HepG2 (cell line): ENCODE measurements at regions not wholly inside any gene's neighbourhood (a gene's known extent, or its start where the extent isn't known, plus 50 kb on each side); places are given as distances from the start of the nearest gene placed in this dataset.

Source experiments
- ATAC-seq: fragments of 200-7000 bp; cut with Tn5 transposase; 3 replicates; pipeline ENCODE4 v1.9.1; 2020; ENCODE audit warnings: mild to moderate bottlenecking, moderate library complexity
- BruUV-seq: library from RNA; stranded (reverse); fragments of 400-500 nt; replicated peaks from 2 replicates; lab custom pipeline; 2021; lab: Mats Ljungman, UMichigan
- CTCF ChIA-PET: fragments of 300-600 bp; formaldehyde crosslinking; extraction: SDS; loops from one replicate; lab custom pipeline; 2021; ENCODE audit warnings: low total read pairs, inconsistent platforms, low intra/inter-chr PET ratio; lab: Yijun Ruan, JAX
- POLR2A ChIA-PET: fragments of 350-600 bp; sonication (Branson Sonifier 250); formaldehyde crosslinking; loops from one replicate; lab custom pipeline; 2020; ENCODE audit warnings: antibody characterized with exemption, inconsistent platforms; lab: Yijun Ruan, JAX
- DNase-seq: peaks from one replicate; pipeline ENCODE4 v3.0.0-alpha.2; 2015; ENCODE audit warnings: low spot score
- FAIRE-seq: peaks from 3 replicates; lab custom pipeline; 2011; peaks lifted over from hg19 to GRCh38; lab: Jason Lieb, UNC
- H2AFZ ChIP-seq: one replicate; pipeline ENCODE4 v1.6.1; 2011; ENCODE audit warnings: low read length, inconsistent platforms
- H3K27ac ChIP-seq: fragments of 300-600 bp; 3 replicates; pipeline ENCODE4 v1.8.0; 2011; ENCODE audit warnings: mixed run types, mild to moderate bottlenecking, mixed read lengths, low read length, inconsistent platforms; ENCODE audit not compliant: insufficient read depth; ENCODE audit errors: extremely low read length
- H3K27me3 ChIP-seq, 2 experiments: fragments of 200-600 bp in 1 of 2; 2 replicates in 1 of 2; 3 replicates in 1 of 2; pipeline versions ENCODE4 v1.6.0 to v1.8.0; 2011; ENCODE audit warnings: low read length in 2 of 2, mild to moderate bottlenecking in 2 of 2, moderate library complexity in 2 of 2, inconsistent platforms in 1 of 2; ENCODE audit not compliant: insufficient read depth in 2 of 2, control insufficient read depth in 1 of 2
- H3K36me3 ChIP-seq, 2 experiments: fragments of 200-600 bp in 1 of 2; replicated peaks in 1 of 2; 2 replicates in 1 of 2; 3 replicates in 1 of 2; pipeline versions ENCODE4 v1.5.1 to v1.8.0; 2011; ENCODE audit warnings: low read length in 2 of 2, inconsistent platforms in 1 of 2; ENCODE audit not compliant: insufficient read depth in 2 of 2, control insufficient read depth in 1 of 2
- H3K4me1 ChIP-seq: 2 replicates; pipeline ENCODE4 v1.5.1; 2012; ENCODE audit warnings: low read length, inconsistent platforms; ENCODE audit not compliant: insufficient read depth
- H3K4me2 ChIP-seq: 2 replicates; pipeline ENCODE4 v1.6.0; 2011; ENCODE audit warnings: low read depth, low read length, inconsistent platforms
- H3K4me3 ChIP-seq, 3 experiments: fragments of 200-600 bp in 1 of 3; sonication (generic), shearing (Covaris generic) in 1 of 3; replicated peaks in 1 of 3; 2 replicates each; pipeline ENCODE4 v1.5.1; 2011 to 2016; ENCODE audit warnings: low read length in 3 of 3, inconsistent platforms in 2 of 3, low read depth in 2 of 3, mild to moderate bottlenecking in 2 of 3, control low read depth in 1 of 3, mixed read lengths in 1 of 3; ENCODE audit not compliant: insufficient read depth in 1 of 3
- H3K79me2 ChIP-seq: one replicate; pipeline ENCODE4 v1.6.1; 2011; ENCODE audit warnings: low read length, inconsistent platforms; ENCODE audit not compliant: insufficient read depth
- H3K9ac ChIP-seq: 2 replicates; pipeline ENCODE4 v1.6.0; 2011; ENCODE audit warnings: mild to moderate bottlenecking, low read depth, low read length, inconsistent platforms; ENCODE audit not compliant: insufficient read depth
- H3K9me3 ChIP-seq: 2 replicates; pipeline ENCODE4 v1.5.1; 2012; ENCODE audit warnings: mild to moderate bottlenecking, low read length
- H4K20me1 ChIP-seq: 2 replicates; pipeline ENCODE4 v1.6.0; 2011; ENCODE audit warnings: inconsistent platforms, mild to moderate bottlenecking, low read length, moderate library complexity; ENCODE audit not compliant: insufficient read depth
- DRAP1 ChIP-seq: IDR thresholded peaks from 2 replicates; pipeline ENCODE4 v1.6.1; 2016; ENCODE audit warnings: missing genetic modification reagents, missing compliant biosample characterization
- HOMEZ ChIP-seq: IDR thresholded peaks from 2 replicates; pipeline ENCODE4 v1.6.1; 2016; ENCODE audit warnings: low read depth
- SKI ChIP-seq: fragments of 450-650 bp; IDR thresholded peaks from one replicate; pipeline ENCODE4 v1.6.1; 2018; ENCODE audit warnings: mild to moderate bottlenecking; ENCODE audit not compliant: partially characterized antibody
- SUZ12 ChIP-seq: fragments of 150-350 bp; IDR thresholded peaks from 2 replicates; pipeline ENCODE4 v1.6.1; 2014; ENCODE audit warnings: low read depth, low read length
- TCF7L2 ChIP-seq: IDR thresholded peaks from 2 replicates; pipeline ENCODE4 v1.6.1; 2011; ENCODE audit warnings: mild to moderate bottlenecking, low read depth, low read length, moderate library complexity
- ZFP91 ChIP-seq: sonication (generic); formaldehyde crosslinking; IDR thresholded peaks from 2 replicates; pipeline ENCODE4 v1.9.0; 2022; ENCODE audit warnings: missing genetic modification reagents, mild to moderate bottlenecking, borderline replicate concordance
- ZNF235 ChIP-seq: sonication (generic); formaldehyde crosslinking; IDR thresholded peaks from 2 replicates; pipeline ENCODE4 v1.8.1; 2023; ENCODE audit warnings: mild to moderate bottlenecking, missing genetic modification reagents, borderline replicate concordance
- ZNF260 ChIP-seq: sonication (generic); formaldehyde crosslinking; IDR thresholded peaks from 2 replicates; pipeline ENCODE4 v1.4.0; 2020; ENCODE audit warnings: missing genetic modification reagents, low read depth, mild to moderate bottlenecking, borderline replicate concordance
- ZNF362 ChIP-seq: sonication (generic); formaldehyde crosslinking; IDR thresholded peaks from 2 replicates; pipeline ENCODE4 v1.4.0; 2020; ENCODE audit warnings: missing genetic modification reagents, mild to moderate bottlenecking, borderline replicate concordance
- ZNF382 ChIP-seq: sonication (generic); formaldehyde crosslinking; IDR thresholded peaks from 2 replicates; pipeline ENCODE4 v1.5.0; 2020; ENCODE audit warnings: missing genetic modification reagents, mild to moderate bottlenecking, borderline replicate concordance
- ZNF746 ChIP-seq: sonication (generic); formaldehyde crosslinking; IDR thresholded peaks from 2 replicates; pipeline ENCODE4 v1.8.0; 2022; ENCODE audit warnings: mild to moderate bottlenecking, missing genetic modification reagents
- ZSCAN20 ChIP-seq: sonication (generic); formaldehyde crosslinking; IDR thresholded peaks from 2 replicates; pipeline ENCODE4 v1.4.0; 2020; ENCODE audit warnings: missing genetic modification reagents, mild to moderate bottlenecking, borderline replicate concordance
- WGBS: methylation state at CpG from one replicate; pipeline ENCODE4 v1.1.6; 2017; ENCODE audit warnings: low lambda C conversion rate; 5-methylcytosine and 5-hydroxymethylcytosine counted together
- in situ Hi-C: cut with HindIII; loops from 2 replicates; pipeline ENCODE4 v1.10.0; 2017; ENCODE audit warnings: low pct_unique_long_range_greater_than_20kb; ENCODE audit not compliant: extremely low pct_ligation_motif_present
- intact Hi-C: fragments of 100-400 bp; cut with micrococcal nuclease; formaldehyde crosslinking; loops from one replicate; pipeline ENCODE4 v1.10.0; 2022; ENCODE audit not compliant: unreplicated experiment

GRCh38 chr1:216825557-216825956 lies 102.3 kb upstream of the ESRRG start:
- H2AFZ ChIP-seq = no peak overlapping the region
- BruUV-seq = no TSS peak

More at GRCh38 chr1:216825557-216825956, 102.3 kb upstream of the ESRRG start:
- TF ChIP-seq ZNF235 (CRISPR knock-in tag) (no peak), ZNF382 (CRISPR knock-in tag) (no peak), HOMEZ (CRISPR knock-in tag) (no peak), DRAP1 (CRISPR knock-in tag) (no peak), ZFP91 (CRISPR knock-in tag) (no peak), ZNF260 (CRISPR knock-in tag) (no peak), ZSCAN20 (CRISPR knock-in tag) (no peak), ZNF362 (CRISPR knock-in tag) (no peak), ZNF746 (CRISPR knock-in tag) (no peak), SUZ12 (no peak), SKI (no peak), TCF7L2 (no peak)
- H3K27me3 ChIP-seq = no peaks in the 10 kb centered on the region
- no peak overlapping the region for H3K27ac ChIP-seq
- FAIRE-seq (no peak), DNase-seq (no peak), ATAC-seq (no peak)
- H4K20me1 ChIP-seq = no peaks in the 10 kb centered on the region
- no peak overlapping the region for H3K4me3 ChIP-seq
- intact Hi-C loops = no loop called here
- ChIA-PET CTCF (no interaction called here), POLR2A (no interaction called here)
- H3K9me3 ChIP-seq = no peaks in the 10 kb centered on the region
- in situ Hi-C loops = no loop called here
- H3K4me2 ChIP-seq = no peak overlapping the region
- H3K36me3 ChIP-seq = no peaks in the 10 kb centered on the region
- WGBS = 1% methylated on average over 2 of the region's 2 CpGs
- no peaks in the 10 kb centered on the region for H3K4me1 ChIP-seq
- no peak overlapping the region for H3K9ac ChIP-seq
- H3K79me2 ChIP-seq = no peaks in the 10 kb centered on the region
